Gastroesophageal sphincter (tissue), 3 donors: ENCODE measurements at regions not wholly inside any gene's neighbourhood (a gene's known extent, or its start where the extent isn't known, plus 50 kb on each side); places are given as distances from the start of the nearest gene placed in this dataset.

ENCODE experiments used
- POLR2A ChIP-seq, 2 donors: fragments of 450-650 bp; IDR thresholded peaks; one replicate each; pipeline ENCODE4 v1.6.1; 2017; ENCODE audit warnings: antibody characterized with exemption in 2 of 2, mild to moderate bottlenecking in 2 of 2, moderate library complexity in 1 of 2
- TF ChIP-seq, protein P1 (sequence below), 4 experiments: fragments of 200-600 bp in 2 of 4; fragments of 450-650 bp in 2 of 4; sonication (generic) in 1 of 4; IDR thresholded peaks; one replicate each; pipeline ENCODE4 v1.5.1; 2017 to 2019; ENCODE audit warnings: antibody characterized with exemption in 4 of 4, mild to moderate bottlenecking in 2 of 4, moderate library complexity in 2 of 4

DNA sequence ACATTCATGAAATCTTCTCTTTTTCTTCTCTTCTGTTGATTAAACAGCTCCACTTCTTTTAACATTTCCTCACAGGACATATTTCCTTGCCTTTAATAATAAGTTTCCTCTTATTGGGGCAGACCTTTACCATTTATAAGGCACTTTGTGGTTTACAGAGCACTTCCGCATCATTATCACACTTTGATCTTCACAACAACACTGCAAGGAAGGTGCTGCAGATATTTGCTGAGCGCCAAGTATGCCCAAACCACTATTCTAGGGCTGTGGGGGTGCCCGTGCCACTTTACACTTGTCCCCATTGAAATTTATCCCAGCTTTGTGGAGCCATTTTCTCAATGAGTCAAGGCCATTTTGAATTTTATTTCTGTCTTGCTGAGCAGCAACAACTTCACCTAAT, 246.6 kb downstream of the SS18 start:
- no peak for TF ChIP-seq POLR2A (IDR thresholded peaks at IDR 0.05)
- TF ChIP-seq, protein P1, sequence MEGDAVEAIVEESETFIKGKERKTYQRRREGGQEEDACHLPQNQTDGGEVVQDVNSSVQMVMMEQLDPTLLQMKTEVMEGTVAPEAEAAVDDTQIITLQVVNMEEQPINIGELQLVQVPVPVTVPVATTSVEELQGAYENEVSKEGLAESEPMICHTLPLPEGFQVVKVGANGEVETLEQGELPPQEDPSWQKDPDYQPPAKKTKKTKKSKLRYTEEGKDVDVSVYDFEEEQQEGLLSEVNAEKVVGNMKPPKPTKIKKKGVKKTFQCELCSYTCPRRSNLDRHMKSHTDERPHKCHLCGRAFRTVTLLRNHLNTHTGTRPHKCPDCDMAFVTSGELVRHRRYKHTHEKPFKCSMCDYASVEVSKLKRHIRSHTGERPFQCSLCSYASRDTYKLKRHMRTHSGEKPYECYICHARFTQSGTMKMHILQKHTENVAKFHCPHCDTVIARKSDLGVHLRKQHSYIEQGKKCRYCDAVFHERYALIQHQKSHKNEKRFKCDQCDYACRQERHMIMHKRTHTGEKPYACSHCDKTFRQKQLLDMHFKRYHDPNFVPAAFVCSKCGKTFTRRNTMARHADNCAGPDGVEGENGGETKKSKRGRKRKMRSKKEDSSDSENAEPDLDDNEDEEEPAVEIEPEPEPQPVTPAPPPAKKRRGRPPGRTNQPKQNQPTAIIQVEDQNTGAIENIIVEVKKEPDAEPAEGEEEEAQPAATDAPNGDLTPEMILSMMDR (IDR thresholded peaks at IDR 0.05): no peak
